GM21717 (cell line): ENCODE measurements at regions not wholly inside any gene's neighbourhood (a gene's known extent, or its start where the extent isn't known, plus 50 kb on each side); places are given as distances from the start of the nearest gene placed in this dataset.

Source experiments
- ATAC-seq: cut with Tn5 transposase; IDR thresholded peaks from one replicate; pipeline ENCODE4 v1.9.1; 2021; ENCODE audit warnings: mild to moderate bottlenecking, moderate library complexity; ENCODE audit not compliant: unreplicated experiment

GRCh38 chr2:196224756-196225155 is 53.4 kb upstream of the STK17B start:
- no peak for ATAC-seq

GRCh38 chr2:196225213-196225612 is 53.8 kb upstream of the STK17B start:
- no peak for ATAC-seq

GRCh38 chr2:196226058-196226706 is 54.8 kb upstream of the STK17B start:
- no peak for ATAC-seq

- ATAC-seq: no peak
Measured at GRCh38 chr2:196226707-196227065, 55.3 kb upstream of the STK17B start.

GRCh38 chr2:196229013-196229412 is 57.6 kb upstream of the STK17B start:
- no peak for ATAC-seq

- no peak for ATAC-seq
Measured at GRCh38 chr2:196230061-196230854, 58.9 kb upstream of the STK17B start.

GRCh38 chr2:196233021-196233804 is 61.8 kb upstream of the STK17B start:
- ATAC-seq: peak; percentile 18

GRCh38 chr2:196233805-196234475 is 62.6 kb upstream of the STK17B start:
- ATAC-seq: peak; percentile 80

GRCh38 chr2:196234672-196235071 is 63.3 kb upstream of the STK17B start:
- ATAC-seq: no peak

- no peak for ATAC-seq
Measured at GRCh38 chr2:196238836-196239380, 67.5 kb upstream of the STK17B start.

- peak; percentile 84 for ATAC-seq
Measured at GRCh38 chr2:196239622-196240587, 68.5 kb upstream of the STK17B start.

GRCh38 chr2:196241175-196241574 is 69.8 kb upstream of the STK17B start:
- ATAC-seq: no peak

GRCh38 chr2:196242131-196242620 is 70.8 kb upstream of the STK17B start:
- peak; percentile 91 for ATAC-seq

GRCh38 chr2:196244516-196244915 is 73.1 kb upstream of the STK17B start:
- no peak for ATAC-seq

- ATAC-seq: no peak
Measured at GRCh38 chr2:196244966-196245365, 73.6 kb upstream of the STK17B start.

- no peak for ATAC-seq
Measured at GRCh38 chr2:196245378-196246140, 74.2 kb upstream of the STK17B start.

GRCh38 chr2:196247114-196247975 is 76.0 kb upstream of the STK17B start:
- ATAC-seq: no peak

- ATAC-seq: no peak
Measured at GRCh38 chr2:196247976-196248280, 76.5 kb upstream of the STK17B start.
